ENCODE measurements at regions not wholly inside any gene's neighbourhood (a gene's known extent, or its start where the extent isn't known, plus 50 kb on each side); places are given as distances from the start of the nearest gene placed in this dataset.
"Not testable (repeated sequence)": the region's sequence is repeated elsewhere in the genome, so short reads cannot be mapped to it uniquely, and the experiment has no call there.

GRCh38 chr4:123682931-123683330, 286.3 kb downstream of the SPRY1 start:
- ChIA-PET POLR2A (no interaction called here), CTCF (no interaction called here)
- DNase-seq (ENCODE audit: extremely low spot score), result no peak
- TF ChIP-seq CTCF (IDR thresholded peaks at IDR 0.05; ENCODE audit: control extremely low read depth, extremely low read depth, low read depth, missing control alignments), result no peak

- DNase-seq (ENCODE audit: extremely low spot score); POLR2A ChIA-PET; CTCF ChIA-PET: not testable (repeated sequence)
Measured at GRCh38 chr4:123684937-123685336, 288.3 kb downstream of the SPRY1 start.

- DNase-seq (ENCODE audit: extremely low spot score); POLR2A ChIA-PET; CTCF ChIA-PET: not testable (repeated sequence)
Measured at GRCh38 chr4:123695531-123695930, 298.9 kb downstream of the SPRY1 start.

GRCh38 chr4:123696687-123697086, 300.1 kb downstream of the SPRY1 start:
- ChIA-PET POLR2A (no interaction called here), CTCF (no interaction called here)
- TF ChIP-seq CTCF (IDR thresholded peaks at IDR 0.05; ENCODE audit: control extremely low read depth, extremely low read depth, low read depth, missing control alignments), result no peak
- DNase-seq (ENCODE audit: extremely low spot score), result no peak

- POLR2A ChIA-PET, result no interaction called here
- no peak for DNase-seq (ENCODE audit: extremely low spot score)
- no peak for TF ChIP-seq CTCF (IDR thresholded peaks at IDR 0.05; ENCODE audit: control extremely low read depth, extremely low read depth, low read depth, missing control alignments)
- CTCF ChIA-PET, result no interaction called here
Measured at GRCh38 chr4:123698556-123698955, 302.0 kb downstream of the SPRY1 start.

GRCh38 chr4:123699880-123700771, 303.5 kb downstream of the SPRY1 start:
- POLR2A ChIA-PET, result no interaction called here
- CTCF ChIA-PET, result no interaction called here
- DNase-seq (ENCODE audit: extremely low spot score), result no peak
- no peak for TF ChIP-seq CTCF (IDR thresholded peaks at IDR 0.05; ENCODE audit: control extremely low read depth, extremely low read depth, low read depth, missing control alignments)

GRCh38 chr4:123701131-123701575, 304.6 kb downstream of the SPRY1 start:
- no peak for TF ChIP-seq CTCF (IDR thresholded peaks at IDR 0.05; ENCODE audit: control extremely low read depth, extremely low read depth, low read depth, missing control alignments)
- DNase-seq (ENCODE audit: extremely low spot score), result no peak
- ChIA-PET CTCF (no interaction called here), POLR2A (no interaction called here)
